Esophagus squamous epithelium (tissue), 5 donors: ENCODE measurements at regions not wholly inside any gene's neighbourhood (a gene's known extent, or its start where the extent isn't known, plus 50 kb on each side); places are given as distances from the start of the nearest gene placed in this dataset.

Source experiments
- DNase-seq: peaks from one replicate; lab custom pipeline; 2025; lab: John Stamatoyannopoulos, UW
- H3K27ac ChIP-seq, 4 donors: fragments of 200-600 bp; sonication (generic); one replicate each; pipeline ENCODE4 v1.5.1; 2016 to 2019; ENCODE audit warnings: mild to moderate bottlenecking in 1 of 4
- H3K27me3 ChIP-seq, 4 donors: fragments of 200-600 bp; sonication (generic); 1 replicate in 3 of 4; 2 replicates in 1 of 4; pipeline versions ENCODE4 v1.5.1 to v1.6.0; 2017 to 2021; ENCODE audit warnings: antibody characterized with exemption in 1 of 4
- H3K36me3 ChIP-seq, 3 donors: fragments of 200-600 bp; sonication (generic); one replicate each; pipeline ENCODE4 v1.5.1; 2016 to 2019
- H3K4me1 ChIP-seq, 3 donors: fragments of 200-600 bp; sonication (generic); one replicate each; pipeline ENCODE4 v1.5.1; 2017 to 2019
- H3K4me3 ChIP-seq, 4 donors: fragments of 200-600 bp; sonication (generic); 1 replicate in 3 of 4; 2 replicates in 1 of 4; pipeline ENCODE4 v1.5.1; 2016 to 2019; ENCODE audit warnings: mild to moderate bottlenecking in 2 of 4, moderate library complexity in 1 of 4
- H3K9me3 ChIP-seq, 3 donors: fragments of 200-600 bp; sonication (generic); one replicate each; pipeline ENCODE4 v1.5.1; 2016 to 2019
- POLR2A ChIP-seq, 4 donors: fragments of 450-650 bp; IDR thresholded peaks; one replicate each; pipeline ENCODE4 v1.6.1; 2017; ENCODE audit warnings: antibody characterized with exemption in 4 of 4, mild to moderate bottlenecking in 4 of 4, moderate library complexity in 3 of 4
- WGBS, 2 donors: methylation state at CpG; one replicate each; pipeline ENCODE4 v1.1.5; 2018; 5-methylcytosine and 5-hydroxymethylcytosine counted together
- intact Hi-C: fragments of 100-400 bp; cut with DNase I; formaldehyde crosslinking; loops from one replicate; pipeline ENCODE4 v1.15.0; 2022
- TF ChIP-seq, protein P1 (sequence below), 6 experiments: fragments of 450-650 bp in 4 of 6; fragments of 200-600 bp in 2 of 6; sonication (generic) in 2 of 6; IDR thresholded peaks; one replicate each; pipeline ENCODE4 v1.5.1; 2016 to 2019; ENCODE audit warnings: antibody characterized with exemption in 6 of 6, mild to moderate bottlenecking in 4 of 6, moderate library complexity in 4 of 6
- donor health status: DM: yes; HTN: yes; CAD: no.

DNA sequence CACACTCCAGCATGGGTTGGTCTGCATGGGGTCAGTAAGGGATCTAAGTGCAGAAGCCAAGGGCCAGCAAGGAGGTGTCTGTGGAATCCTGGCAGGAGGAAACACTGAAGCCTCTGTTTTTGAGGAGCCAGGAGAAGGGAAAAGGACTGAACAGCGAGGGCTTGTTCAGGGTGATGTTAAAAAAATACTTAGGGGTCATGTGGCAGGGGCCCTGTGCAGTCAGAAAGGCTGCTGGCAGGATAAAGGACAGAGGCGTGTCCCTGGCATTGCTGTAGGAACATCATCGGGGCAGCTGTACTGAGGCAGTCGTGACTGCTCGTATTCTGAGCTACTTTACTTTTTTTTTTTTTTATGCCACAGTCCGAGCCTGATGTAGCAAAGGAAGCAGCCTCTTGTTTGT, 127.1 kb upstream of the ZFP64 start:
- Histone ChIP-seq H3K4me1 (peaks cover 0 to 1% (median 0%) of the 10 kb centered on the region in 3 donors), H3K4me3 (no peak overlapping the region), H3K27ac (no peak overlapping the region), H3K9me3 (no peaks in the 10 kb centered on the region), H3K27me3 (peaks cover 0 to 33% (median 0%) of the 10 kb centered on the region in 4 donors), H3K36me3 (no peaks in the 10 kb centered on the region)
- 54 to 57% methylated on average over 6 of the region's 6 CpGs for WGBS, 2 donors
- TF ChIP-seq, protein P1, sequence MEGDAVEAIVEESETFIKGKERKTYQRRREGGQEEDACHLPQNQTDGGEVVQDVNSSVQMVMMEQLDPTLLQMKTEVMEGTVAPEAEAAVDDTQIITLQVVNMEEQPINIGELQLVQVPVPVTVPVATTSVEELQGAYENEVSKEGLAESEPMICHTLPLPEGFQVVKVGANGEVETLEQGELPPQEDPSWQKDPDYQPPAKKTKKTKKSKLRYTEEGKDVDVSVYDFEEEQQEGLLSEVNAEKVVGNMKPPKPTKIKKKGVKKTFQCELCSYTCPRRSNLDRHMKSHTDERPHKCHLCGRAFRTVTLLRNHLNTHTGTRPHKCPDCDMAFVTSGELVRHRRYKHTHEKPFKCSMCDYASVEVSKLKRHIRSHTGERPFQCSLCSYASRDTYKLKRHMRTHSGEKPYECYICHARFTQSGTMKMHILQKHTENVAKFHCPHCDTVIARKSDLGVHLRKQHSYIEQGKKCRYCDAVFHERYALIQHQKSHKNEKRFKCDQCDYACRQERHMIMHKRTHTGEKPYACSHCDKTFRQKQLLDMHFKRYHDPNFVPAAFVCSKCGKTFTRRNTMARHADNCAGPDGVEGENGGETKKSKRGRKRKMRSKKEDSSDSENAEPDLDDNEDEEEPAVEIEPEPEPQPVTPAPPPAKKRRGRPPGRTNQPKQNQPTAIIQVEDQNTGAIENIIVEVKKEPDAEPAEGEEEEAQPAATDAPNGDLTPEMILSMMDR (IDR thresholded peaks at IDR 0.05): no peak
- no peak for TF ChIP-seq POLR2A (IDR thresholded peaks at IDR 0.05)
- intact Hi-C loops: no loop called here
- DNase-seq: no peak

GRCh38 chr20:52313341-52313963, 121.9 kb upstream of the ZFP64 start:
- peaks cover 0 to 21% (median 0%) of the 10 kb centered on the region in 4 donors for H3K27me3 ChIP-seq
- H3K4me3 ChIP-seq: no peak overlapping the region
- H3K4me1 ChIP-seq: peaks cover 0 to 8% (median 0%) of the 10 kb centered on the region in 3 donors
- H3K27ac ChIP-seq: no peak overlapping the region
- H3K36me3 ChIP-seq: no peaks in the 10 kb centered on the region
- TF ChIP-seq, protein P1 (IDR thresholded peaks at IDR 0.05): peak in 5 of 6 experiments; percentile 14 to 43 (median 30)
- TF ChIP-seq POLR2A (IDR thresholded peaks at IDR 0.05): no peak
- WGBS, 2 donors: 13 to 20% methylated on average over 12 to 16 of the region's 16 CpGs
- DNase-seq: no peak
- intact Hi-C loops: no loop called here
- H3K9me3 ChIP-seq: no peaks in the 10 kb centered on the region

DNA sequence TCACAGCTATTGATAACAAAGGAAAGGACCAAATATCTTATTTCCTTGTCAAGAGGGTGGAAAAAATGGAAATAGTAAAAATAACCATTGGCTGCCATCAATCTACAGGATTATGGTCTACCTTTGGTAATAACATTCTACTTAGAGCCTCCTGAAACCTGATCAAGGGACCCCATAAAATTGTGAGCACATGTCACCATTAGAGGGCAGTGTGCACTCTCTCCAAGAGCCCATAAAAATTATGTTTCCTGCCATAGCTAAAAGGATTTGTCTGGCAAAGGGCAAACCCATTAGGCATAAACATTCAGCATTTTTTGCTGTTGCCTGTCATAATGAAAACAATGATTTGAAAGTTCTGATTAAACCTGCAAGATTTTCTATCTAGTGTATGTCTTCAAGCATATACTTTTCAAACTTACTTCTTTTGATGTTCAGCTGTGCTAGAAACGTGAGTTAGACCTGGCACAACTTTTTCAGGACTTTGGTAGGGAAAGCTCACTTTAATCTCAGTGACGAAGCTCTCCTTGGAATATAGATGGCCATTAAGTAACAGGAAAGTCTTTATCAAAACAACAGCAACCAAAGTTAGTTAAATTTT, 120.7 kb upstream of the ZFP64 start:
- Histone ChIP-seq H3K4me1 (peaks cover 0 to 8% (median 0%) of the 10 kb centered on the region in 3 donors), H3K27me3 (peaks cover 0 to 15% (median 0%) of the 10 kb centered on the region in 4 donors), H3K27ac (no peak overlapping the region), H3K4me3 (no peak overlapping the region), H3K36me3 (no peaks in the 10 kb centered on the region), H3K9me3 (no peaks in the 10 kb centered on the region)
- DNase-seq: no peak
- 37 to 53% methylated on average over 2 of the region's 2 CpGs for WGBS, 2 donors
- intact Hi-C loops: no loop called here
- TF ChIP-seq, protein P1 (IDR thresholded peaks at IDR 0.05): peak; percentile 39 to 72 (median 62)
- TF ChIP-seq POLR2A (IDR thresholded peaks at IDR 0.05): no peak

DNA sequence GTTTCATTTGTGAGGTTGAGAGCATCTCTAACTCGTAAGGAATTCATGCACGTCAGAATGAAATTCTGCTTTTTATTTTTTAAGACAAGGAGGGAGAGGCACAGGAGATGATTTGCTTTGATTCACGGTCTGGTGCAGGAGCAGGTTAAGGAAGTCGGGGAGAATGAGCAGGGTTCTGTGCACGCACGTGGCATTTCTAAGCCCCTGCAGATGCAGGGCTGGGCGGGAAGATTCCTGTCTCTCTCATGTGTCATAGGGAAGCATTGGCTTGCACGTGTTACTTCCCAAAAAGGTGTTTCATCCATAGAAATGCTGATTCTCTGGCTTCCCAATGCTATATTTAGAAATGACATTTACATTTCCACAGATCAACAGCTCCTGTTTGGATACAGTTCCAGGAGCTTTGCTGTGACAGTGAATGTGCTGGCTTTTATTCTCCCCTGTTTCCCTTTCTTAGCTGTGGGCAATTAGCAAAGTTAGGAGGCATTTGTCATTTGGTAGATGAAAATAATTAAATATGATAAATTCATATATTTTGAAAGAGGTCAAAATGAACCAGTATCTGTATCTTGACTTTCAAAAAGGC, 119.7 kb upstream of the ZFP64 start:
- intact Hi-C loops: no loop called here
- H3K36me3 ChIP-seq: no peaks in the 10 kb centered on the region
- no peak overlapping the region for H3K27ac ChIP-seq
- H3K4me1 ChIP-seq: peaks cover 0 to 8% (median 0%) of the 10 kb centered on the region in 3 donors
- H3K27me3 ChIP-seq: peaks cover 0 to 7% (median 0%) of the 10 kb centered on the region in 4 donors
- WGBS, 2 donors: 83 to 84% methylated on average over 8 of the region's 8 CpGs
- no peak overlapping the region for H3K4me3 ChIP-seq
- no peak for TF ChIP-seq POLR2A (IDR thresholded peaks at IDR 0.05)
- TF ChIP-seq, protein P1 (IDR thresholded peaks at IDR 0.05): no peak
- no peak for DNase-seq
- H3K9me3 ChIP-seq: no peaks in the 10 kb centered on the region

DNA sequence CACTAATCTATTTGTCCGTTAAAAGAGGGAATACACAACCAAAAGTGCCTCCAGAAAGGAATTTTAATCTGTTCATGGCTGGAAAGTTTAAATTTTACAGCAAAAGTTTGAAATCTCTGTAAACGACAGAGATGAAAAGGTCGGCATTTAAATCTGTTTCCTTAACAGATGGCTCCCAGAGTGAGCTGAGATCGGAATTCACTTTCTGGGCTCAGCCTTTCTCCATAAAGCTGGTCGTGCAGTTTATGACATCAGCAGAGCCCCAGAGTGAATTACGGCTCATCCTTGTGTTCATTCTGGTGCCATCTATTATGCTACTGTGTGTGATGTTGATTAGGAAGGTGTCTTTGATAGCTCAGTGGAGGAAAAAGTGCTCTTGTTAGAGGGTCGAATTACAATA, 117.6 kb upstream of the ZFP64 start:
- intact Hi-C loops: no loop called here
- no peak for DNase-seq
- Histone ChIP-seq H3K27me3 (peaks cover 0 to 6% (median 0%) of the 10 kb centered on the region in 4 donors), H3K9me3 (no peaks in the 10 kb centered on the region), H3K4me1 (peaks cover 0 to 8% (median 0%) of the 10 kb centered on the region in 3 donors), H3K27ac (no peak overlapping the region), H3K36me3 (no peaks in the 10 kb centered on the region), H3K4me3 (no peak overlapping the region)
- TF ChIP-seq, protein P1 (IDR thresholded peaks at IDR 0.05): no peak
- TF ChIP-seq POLR2A (IDR thresholded peaks at IDR 0.05): no peak
- WGBS, 2 donors: 65 to 83% methylated on average over 7 of the region's 7 CpGs
